Fibroblast of lung (primary cell): ENCODE measurements at regions not wholly inside any gene's neighbourhood (a gene's known extent, or its start where the extent isn't known, plus 50 kb on each side); places are given as distances from the start of the nearest gene placed in this dataset.

Source experiments
- DNase-seq, 2 donors: peaks; one replicate each; pipeline versions ENCODE4 v3.0.0 to v3.0.0-alpha.2; 2010; ENCODE audit warnings: low read depth in 2 of 2
- H2AFZ ChIP-seq: 2 replicates; pipeline ENCODE4 v1.5.1; 2012; ENCODE audit warnings: low read length, control low read depth, inconsistent platforms
- H3K27ac ChIP-seq: 2 replicates; pipeline ENCODE4 v1.5.1; 2011; ENCODE audit warnings: low read length, control low read depth; ENCODE audit not compliant: insufficient read depth
- H3K27me3 ChIP-seq: 2 replicates; pipeline ENCODE4 v1.5.1; 2011; ENCODE audit warnings: mild to moderate bottlenecking, low read length; ENCODE audit not compliant: control insufficient read depth, insufficient read depth
- H3K36me3 ChIP-seq: 2 replicates; pipeline ENCODE4 v1.5.1; 2011; ENCODE audit warnings: low read length; ENCODE audit not compliant: control insufficient read depth, insufficient read depth
- H3K4me1 ChIP-seq: 2 replicates; pipeline ENCODE4 v1.5.1; 2011; ENCODE audit warnings: low read length; ENCODE audit not compliant: control insufficient read depth, insufficient read depth; ENCODE audit errors: extremely low read depth
- H3K4me2 ChIP-seq: 2 replicates; pipeline ENCODE4 v1.5.1; 2011; ENCODE audit warnings: low read length, control low read depth; ENCODE audit not compliant: insufficient read depth; ENCODE audit errors: extremely low read depth
- H3K4me3 ChIP-seq, 4 experiments: fragments of 200-600 bp in 1 of 4; sonication (generic) in 1 of 4; replicated peaks in 1 of 4; 2 replicates each; pipeline ENCODE4 v1.5.1; 2011 to 2016; ENCODE audit warnings: low read length in 4 of 4, low read depth in 3 of 4, mild to moderate bottlenecking in 3 of 4, control low read depth in 2 of 4, inconsistent platforms in 1 of 4, mixed read lengths in 1 of 4; ENCODE audit not compliant: insufficient read depth in 1 of 4; ENCODE audit errors: control extremely low read depth in 1 of 4
- H3K79me2 ChIP-seq: 2 replicates; pipeline ENCODE4 v1.5.1; 2012; ENCODE audit warnings: mild to moderate bottlenecking, low read length, inconsistent platforms; ENCODE audit not compliant: control insufficient read depth, insufficient read depth
- H3K9ac ChIP-seq: 2 replicates; pipeline ENCODE4 v1.5.1; 2011; ENCODE audit warnings: mild to moderate bottlenecking, low read length, control low read depth; ENCODE audit not compliant: insufficient read depth
- H3K9me3 ChIP-seq: 2 replicates; pipeline ENCODE4 v1.5.1; 2012; ENCODE audit warnings: low read depth, low read length; ENCODE audit not compliant: control insufficient read depth, insufficient read depth
- H4K20me1 ChIP-seq: 2 replicates; pipeline ENCODE4 v1.5.1; 2011; ENCODE audit warnings: low read length; ENCODE audit not compliant: control insufficient read depth, insufficient read depth; ENCODE audit errors: extremely low read depth
- EZH2 ChIP-seq: IDR thresholded peaks from 2 replicates; pipeline ENCODE4 v1.5.1; 2012; ENCODE audit warnings: low read length, control low read depth, mild to moderate bottlenecking; ENCODE audit errors: missing control alignments
- TF ChIP-seq, protein P1 (sequence below), 2 donors: IDR thresholded peaks in 1 of 2; conservative IDR thresholded peaks in 1 of 2; 1 replicate in 1 of 2; 2 replicates in 1 of 2; pipeline ENCODE4 v1.5.1; 2011 to 2012; ENCODE audit warnings: low read length in 2 of 2, control low read depth in 1 of 2, inconsistent platforms in 1 of 2, low read depth in 1 of 2, mild to moderate bottlenecking in 1 of 2

GRCh38 chr14:71524320-71524982 is 407.8 kb upstream of the RGS6 start:
- H3K9ac ChIP-seq: no peak overlapping the region
- no peak overlapping the region for H3K27ac ChIP-seq
- H3K4me2 ChIP-seq: no peak overlapping the region
- no peaks in the 10 kb centered on the region for H3K79me2 ChIP-seq
- no peaks in the 10 kb centered on the region for H4K20me1 ChIP-seq
- no peak for DNase-seq
- no peaks in the 10 kb centered on the region for H3K27me3 ChIP-seq
- TF ChIP-seq EZH2: no peak
- TF ChIP-seq, protein P1, sequence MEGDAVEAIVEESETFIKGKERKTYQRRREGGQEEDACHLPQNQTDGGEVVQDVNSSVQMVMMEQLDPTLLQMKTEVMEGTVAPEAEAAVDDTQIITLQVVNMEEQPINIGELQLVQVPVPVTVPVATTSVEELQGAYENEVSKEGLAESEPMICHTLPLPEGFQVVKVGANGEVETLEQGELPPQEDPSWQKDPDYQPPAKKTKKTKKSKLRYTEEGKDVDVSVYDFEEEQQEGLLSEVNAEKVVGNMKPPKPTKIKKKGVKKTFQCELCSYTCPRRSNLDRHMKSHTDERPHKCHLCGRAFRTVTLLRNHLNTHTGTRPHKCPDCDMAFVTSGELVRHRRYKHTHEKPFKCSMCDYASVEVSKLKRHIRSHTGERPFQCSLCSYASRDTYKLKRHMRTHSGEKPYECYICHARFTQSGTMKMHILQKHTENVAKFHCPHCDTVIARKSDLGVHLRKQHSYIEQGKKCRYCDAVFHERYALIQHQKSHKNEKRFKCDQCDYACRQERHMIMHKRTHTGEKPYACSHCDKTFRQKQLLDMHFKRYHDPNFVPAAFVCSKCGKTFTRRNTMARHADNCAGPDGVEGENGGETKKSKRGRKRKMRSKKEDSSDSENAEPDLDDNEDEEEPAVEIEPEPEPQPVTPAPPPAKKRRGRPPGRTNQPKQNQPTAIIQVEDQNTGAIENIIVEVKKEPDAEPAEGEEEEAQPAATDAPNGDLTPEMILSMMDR (conservative IDR thresholded peaks at IDR 0.05 in 1 of 2, IDR thresholded peaks at IDR 0.05 in 1 of 2; ENCODE audit: low read depth in 1 of 2, low read length in 2 of 2): no peak
- no peaks in the 10 kb centered on the region for H3K9me3 ChIP-seq
- H3K4me3 ChIP-seq: no peak overlapping the region
- no peaks in the 10 kb centered on the region for H3K36me3 ChIP-seq
- no peak overlapping the region for H2AFZ ChIP-seq
- H3K4me1 ChIP-seq: no peaks in the 10 kb centered on the region

DNA sequence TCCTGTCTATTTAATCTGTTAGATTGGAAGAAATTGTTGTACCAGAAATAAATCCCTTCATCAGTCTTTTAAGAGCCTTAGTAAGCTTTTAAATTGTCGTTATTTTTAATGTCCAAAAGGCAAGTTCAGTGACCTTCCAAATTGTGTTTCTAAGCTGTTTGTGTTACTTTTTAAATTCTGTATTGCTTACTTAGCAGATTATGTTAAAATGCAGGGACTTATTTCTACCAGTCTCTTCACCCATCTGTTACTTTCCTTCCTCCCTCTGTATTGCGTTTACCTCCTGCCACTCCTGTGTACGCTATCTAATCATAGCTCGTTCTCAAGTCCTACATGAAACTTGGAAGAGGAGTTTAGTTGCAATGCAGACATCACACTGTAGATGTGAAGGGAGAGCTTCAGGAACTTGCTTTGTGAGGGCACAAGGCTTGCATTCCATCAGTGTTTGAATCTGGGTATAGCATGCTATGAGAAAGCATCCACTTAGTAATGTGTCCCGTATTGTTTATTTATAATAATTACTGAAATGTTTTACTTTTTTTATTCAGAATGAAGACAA is 406.5 kb upstream of the RGS6 start:
- no peak for DNase-seq
- no peak overlapping the region for H3K4me2 ChIP-seq
- H3K27ac ChIP-seq: no peak overlapping the region
- H4K20me1 ChIP-seq: no peaks in the 10 kb centered on the region
- H3K4me1 ChIP-seq: peaks cover 3% of the 10 kb centered on the region
- TF ChIP-seq, protein P1 (conservative IDR thresholded peaks at IDR 0.05 in 1 of 2, IDR thresholded peaks at IDR 0.05 in 1 of 2; ENCODE audit: low read depth in 1 of 2, low read length in 2 of 2): no peak
- TF ChIP-seq EZH2: no peak
- no peak overlapping the region for H3K9ac ChIP-seq
- H3K36me3 ChIP-seq: no peaks in the 10 kb centered on the region
- no peaks in the 10 kb centered on the region for H3K79me2 ChIP-seq
- H3K4me3 ChIP-seq: no peak overlapping the region
- no peaks in the 10 kb centered on the region for H3K27me3 ChIP-seq
- no peak overlapping the region for H2AFZ ChIP-seq
- no peaks in the 10 kb centered on the region for H3K9me3 ChIP-seq

- Histone ChIP-seq H4K20me1 (no peaks in the 10 kb centered on the region), H3K4me2 (no peak overlapping the region)
These were observed 405.8 kb upstream of the RGS6 start for GRCh38 chr14:71526388-71526787.

More at GRCh38 chr14:71526388-71526787, 405.8 kb upstream of the RGS6 start:
- H3K79me2 ChIP-seq: no peaks in the 10 kb centered on the region
- H3K9ac ChIP-seq: no peak overlapping the region
- no peaks in the 10 kb centered on the region for H3K9me3 ChIP-seq
- no peak overlapping the region for H3K27ac ChIP-seq
- TF ChIP-seq EZH2: no peak
- TF ChIP-seq, protein P1 (conservative IDR thresholded peaks at IDR 0.05 in 1 of 2, IDR thresholded peaks at IDR 0.05 in 1 of 2; ENCODE audit: low read depth in 1 of 2, low read length in 2 of 2): no peak
- no peak overlapping the region for H3K4me3 ChIP-seq
- no peak for DNase-seq
- H3K36me3 ChIP-seq: no peaks in the 10 kb centered on the region
- peaks cover 3% of the 10 kb centered on the region for H3K4me1 ChIP-seq
- no peaks in the 10 kb centered on the region for H3K27me3 ChIP-seq
- H2AFZ ChIP-seq: no peak overlapping the region
